ENCODE measurements at regions not wholly inside any gene's neighbourhood (a gene's known extent, or its start where the extent isn't known, plus 50 kb on each side); places are given as distances from the start of the nearest gene placed in this dataset.

DNA sequence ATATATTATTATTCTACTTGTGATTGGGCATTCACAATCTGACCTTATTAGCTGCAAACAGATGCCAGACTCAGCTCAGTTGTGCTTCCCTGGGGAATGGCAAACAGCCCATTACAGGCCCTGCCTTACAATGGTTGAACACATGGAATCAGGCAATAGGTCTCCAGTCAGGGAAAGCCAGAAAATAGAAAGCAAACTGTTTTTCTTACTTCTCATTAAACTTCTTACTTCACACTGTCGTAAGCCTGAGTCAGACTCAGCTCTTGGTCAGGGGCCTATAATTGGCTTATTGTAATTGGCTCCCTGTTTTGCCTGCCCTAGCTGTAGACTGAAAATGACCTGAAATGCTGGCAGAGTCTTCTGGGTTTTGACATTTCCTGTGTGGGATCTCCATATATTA lies 77.0 kb upstream of the CA10 start:
- TF ChIP-seq CTCF (conservative IDR thresholded peaks at IDR 0.05) (no peak), EZH2 (IDR thresholded peaks at IDR 0.05; ENCODE audit: low read depth) (no peak)
